ENCODE measurements at regions not wholly inside any gene's neighbourhood (a gene's known extent, or its start where the extent isn't known, plus 50 kb on each side); places are given as distances from the start of the nearest gene placed in this dataset.

DNA sequence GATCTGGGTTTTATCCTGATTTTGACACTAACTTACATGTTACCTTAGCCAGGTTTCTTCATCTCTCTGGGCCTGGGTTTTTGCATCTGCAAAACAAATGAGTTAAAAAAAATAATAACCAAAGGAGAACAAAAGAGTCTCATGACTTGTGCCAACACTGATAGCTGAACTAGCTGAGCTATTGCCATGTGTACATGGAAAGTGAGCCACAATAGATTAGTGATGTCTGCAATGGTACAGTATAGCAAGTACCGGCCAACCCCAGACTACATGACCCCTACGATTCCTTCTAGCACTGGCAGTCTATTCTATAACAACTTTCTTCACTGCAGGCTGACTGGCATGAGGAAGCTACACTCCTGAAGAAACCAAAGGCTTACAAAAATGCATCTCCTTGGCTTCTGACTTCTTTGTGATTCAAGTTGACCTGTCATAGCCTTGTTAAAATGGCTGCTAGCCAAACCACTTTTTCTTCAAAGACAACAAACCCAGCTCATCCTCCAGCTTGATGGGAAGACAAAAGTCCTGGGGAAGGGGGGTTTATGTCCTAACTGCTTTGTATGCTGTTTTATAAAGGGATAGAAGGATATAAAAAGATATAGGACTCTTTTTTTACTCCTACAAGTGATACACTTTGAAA lies 123.7 kb downstream of the DAD1 start:
- H3K4me1 ChIP-seq = peaks cover 9% of the 10 kb centered on the region

DNA sequence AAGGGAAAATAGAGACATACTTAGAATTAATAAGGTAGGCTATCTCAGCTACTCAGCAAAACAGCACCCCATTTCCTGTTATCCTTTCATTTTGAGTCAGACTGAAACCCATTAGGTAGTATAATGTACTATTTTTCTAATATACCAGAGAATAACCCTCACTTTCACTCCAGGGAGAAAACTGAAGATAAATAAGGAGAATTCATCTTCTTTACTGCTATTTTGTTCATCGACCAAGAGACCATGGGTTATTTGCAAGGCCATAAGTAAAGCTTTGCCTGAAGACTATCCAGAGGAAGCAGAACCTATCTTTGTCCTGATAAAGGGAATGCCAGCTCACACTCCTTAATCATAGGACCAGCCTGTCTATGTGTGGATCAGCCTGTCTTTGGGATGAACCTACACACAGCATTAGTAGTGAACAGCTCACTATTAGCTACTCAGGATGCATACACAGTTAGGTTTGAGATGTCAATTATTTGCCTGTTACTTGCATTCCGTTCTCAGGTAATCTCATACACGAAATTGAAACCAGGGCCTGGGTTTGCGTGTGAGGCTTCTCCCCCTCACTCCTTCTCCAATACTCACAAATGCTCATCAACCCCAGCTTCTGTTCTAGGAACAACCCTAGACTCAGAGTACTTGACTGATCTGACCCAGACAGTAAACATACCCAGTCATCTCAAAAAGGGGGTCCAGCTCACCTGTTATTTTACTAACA lies 124.4 kb downstream of the DAD1 start:
- Histone ChIP-seq H3K4me3 (no peak overlapping the region), H3K4me1 (peaks cover 11% of the 10 kb centered on the region), H3K27ac (no peak overlapping the region), H3K36me3 (no peaks in the 10 kb centered on the region), H3K9me3 (no peaks in the 10 kb centered on the region), H3K27me3 (ENCODE audit: low read depth) (no peaks in the 10 kb centered on the region)
- intact Hi-C loops (cut with DNase I) = no loop called here
- DNase-seq = no peak
- ATAC-seq = no peak
- TF ChIP-seq, protein P1, sequence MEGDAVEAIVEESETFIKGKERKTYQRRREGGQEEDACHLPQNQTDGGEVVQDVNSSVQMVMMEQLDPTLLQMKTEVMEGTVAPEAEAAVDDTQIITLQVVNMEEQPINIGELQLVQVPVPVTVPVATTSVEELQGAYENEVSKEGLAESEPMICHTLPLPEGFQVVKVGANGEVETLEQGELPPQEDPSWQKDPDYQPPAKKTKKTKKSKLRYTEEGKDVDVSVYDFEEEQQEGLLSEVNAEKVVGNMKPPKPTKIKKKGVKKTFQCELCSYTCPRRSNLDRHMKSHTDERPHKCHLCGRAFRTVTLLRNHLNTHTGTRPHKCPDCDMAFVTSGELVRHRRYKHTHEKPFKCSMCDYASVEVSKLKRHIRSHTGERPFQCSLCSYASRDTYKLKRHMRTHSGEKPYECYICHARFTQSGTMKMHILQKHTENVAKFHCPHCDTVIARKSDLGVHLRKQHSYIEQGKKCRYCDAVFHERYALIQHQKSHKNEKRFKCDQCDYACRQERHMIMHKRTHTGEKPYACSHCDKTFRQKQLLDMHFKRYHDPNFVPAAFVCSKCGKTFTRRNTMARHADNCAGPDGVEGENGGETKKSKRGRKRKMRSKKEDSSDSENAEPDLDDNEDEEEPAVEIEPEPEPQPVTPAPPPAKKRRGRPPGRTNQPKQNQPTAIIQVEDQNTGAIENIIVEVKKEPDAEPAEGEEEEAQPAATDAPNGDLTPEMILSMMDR (IDR thresholded peaks at IDR 0.05) = no peak

More for the DNA sequence above, 123.7 kb downstream of the DAD1 start:
- no peak for ATAC-seq
- intact Hi-C loops (cut with DNase I) = no loop called here
- Histone ChIP-seq H3K36me3 (no peaks in the 10 kb centered on the region), H3K9me3 (no peaks in the 10 kb centered on the region), H3K27ac (no peak overlapping the region), H3K4me3 (no peak overlapping the region), H3K27me3 (ENCODE audit: low read depth) (no peaks in the 10 kb centered on the region)
- TF ChIP-seq, protein P1 (IDR thresholded peaks at IDR 0.05) = no peak
- no peak for DNase-seq

DNA sequence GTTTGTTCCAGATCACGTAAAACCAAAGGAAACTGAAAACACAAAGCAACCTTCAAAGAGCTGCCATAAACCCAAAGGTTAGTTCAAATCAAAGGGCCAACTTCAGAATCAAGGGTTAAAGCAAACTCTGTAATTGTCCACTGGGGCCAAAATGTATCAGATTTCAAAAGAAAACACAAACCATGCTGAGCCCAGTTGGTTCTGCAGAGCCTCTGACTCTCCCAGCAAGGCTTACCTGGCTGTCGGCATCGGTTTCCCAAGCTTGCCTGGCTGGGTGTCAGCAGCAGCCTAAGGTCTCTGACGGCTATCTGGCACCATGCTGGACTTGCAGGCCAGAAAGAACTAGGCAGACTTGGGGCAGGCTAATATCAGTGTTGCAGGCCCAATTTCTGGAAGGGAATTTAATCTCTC lies 125.3 kb downstream of the DAD1 start:
- H3K36me3 ChIP-seq = no peaks in the 10 kb centered on the region
- peaks cover 11% of the 10 kb centered on the region for H3K4me1 ChIP-seq
- H3K9me3 ChIP-seq = no peaks in the 10 kb centered on the region
- no peak overlapping the region for H3K4me3 ChIP-seq
- H3K27me3 ChIP-seq (ENCODE audit: low read depth) = no peaks in the 10 kb centered on the region
- intact Hi-C loops (cut with DNase I) = no loop called here
- TF ChIP-seq, protein P1 (IDR thresholded peaks at IDR 0.05) = no peak
- H3K27ac ChIP-seq = no peak overlapping the region
- ATAC-seq = no peak
- no peak for DNase-seq

DNA sequence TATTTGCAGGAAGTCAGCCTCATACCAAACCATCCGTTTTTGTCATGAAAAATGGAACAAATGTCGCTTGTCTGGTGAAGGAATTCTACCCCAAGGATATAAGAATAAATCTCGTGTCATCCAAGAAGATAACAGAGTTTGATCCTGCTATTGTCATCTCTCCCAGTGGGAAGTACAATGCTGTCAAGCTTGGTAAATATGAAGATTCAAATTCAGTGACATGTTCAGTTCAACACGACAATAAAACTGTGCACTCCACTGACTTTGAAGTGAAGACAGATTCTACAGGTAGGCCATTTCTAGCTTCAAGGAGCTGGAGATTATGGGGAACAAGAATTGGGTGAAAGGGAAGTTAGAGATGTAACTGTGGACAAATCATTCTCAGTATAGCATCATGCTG lies 126.1 kb downstream of the DAD1 start:
- intact Hi-C loops (cut with DNase I) = no loop called here

DNA sequence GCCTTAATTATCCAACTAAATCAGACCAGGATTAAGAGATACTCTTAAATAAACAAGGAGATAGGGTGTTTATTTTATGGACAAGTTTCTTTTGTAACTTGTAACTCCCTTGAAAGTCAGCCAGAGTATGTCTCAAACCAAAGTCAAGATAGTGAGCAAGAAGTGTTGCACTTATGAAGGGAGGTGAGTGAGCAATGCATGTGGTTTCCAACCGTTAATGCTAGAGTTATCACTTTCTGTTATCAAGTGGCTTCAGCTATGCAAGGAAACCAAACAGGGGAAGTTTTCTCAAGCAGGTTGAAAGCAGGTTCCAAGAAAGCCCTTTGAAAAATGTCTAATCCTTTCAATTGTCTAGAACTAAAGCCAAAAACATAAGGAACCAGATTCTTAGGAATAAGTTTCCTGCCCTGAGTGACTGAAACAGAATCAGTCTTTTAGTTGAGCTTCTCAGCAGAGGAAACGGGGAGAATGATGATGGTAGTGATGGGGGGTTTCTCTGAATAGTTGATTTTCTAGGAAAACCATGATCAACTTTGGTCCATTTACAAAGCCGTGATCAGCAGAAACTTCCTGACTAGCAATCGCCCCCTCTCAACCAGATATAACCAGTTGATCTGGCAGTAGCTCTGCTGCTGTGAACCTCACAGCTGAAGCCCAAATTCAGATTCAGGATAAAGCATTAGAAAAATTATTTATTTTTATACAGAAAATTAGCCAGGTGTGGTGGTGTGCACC lies 128.4 kb downstream of the DAD1 start:
- intact Hi-C loops (cut with DNase I) = no loop called here
- Histone ChIP-seq H3K36me3 (no peaks in the 10 kb centered on the region), H3K27me3 (ENCODE audit: low read depth) (no peaks in the 10 kb centered on the region), H3K27ac (no peak overlapping the region), H3K9me3 (no peaks in the 10 kb centered on the region), H3K4me3 (no peak overlapping the region), H3K4me1 (peaks cover 11% of the 10 kb centered on the region)
- ATAC-seq = peak; percentile 69 to 77
- TF ChIP-seq, protein P1 (IDR thresholded peaks at IDR 0.05) = no peak
- DNase-seq = no peak

More for the DNA sequence above, 126.1 kb downstream of the DAD1 start:
- Histone ChIP-seq H3K9me3 (no peaks in the 10 kb centered on the region), H3K4me1 (peaks cover 11% of the 10 kb centered on the region), H3K4me3 (no peak overlapping the region), H3K27me3 (ENCODE audit: low read depth) (no peaks in the 10 kb centered on the region), H3K36me3 (no peaks in the 10 kb centered on the region), H3K27ac (no peak overlapping the region)
- TF ChIP-seq, protein P1 (IDR thresholded peaks at IDR 0.05) = no peak
- no peak for DNase-seq
- no peak for ATAC-seq
